HL-60 (cell line): ENCODE measurements at regions not wholly inside any gene's neighbourhood (a gene's known extent, or its start where the extent isn't known, plus 50 kb on each side); places are given as distances from the start of the nearest gene placed in this dataset.

Experiments used
- DNase-seq, 2 experiments: peaks; one replicate each; pipeline ENCODE4 v3.0.0-alpha.2; 2010 to 2020; ENCODE audit warnings: low read depth in 1 of 2, low spot score in 1 of 2
- H3K27ac ChIP-seq: fragments of 250-450 bp; sonication (Bioruptor Pico); replicated peaks from 2 replicates; pipeline ENCODE4 v1.5.1; 2020; ENCODE audit warnings: mild to moderate bottlenecking, moderate library complexity
- H3K27me3 ChIP-seq: fragments of 250-450 bp; sonication (Bioruptor Pico); 2 replicates; pipeline ENCODE4 v1.5.1; 2021; ENCODE audit warnings: mild to moderate bottlenecking, moderate library complexity; ENCODE audit not compliant: insufficient read depth, poor library complexity, severe bottlenecking
- H3K4me3 ChIP-seq: replicated peaks from 2 replicates; pipeline ENCODE4 v1.5.1; 2011; ENCODE audit warnings: mild to moderate bottlenecking, control low read depth, low read length; ENCODE audit not compliant: insufficient read depth
- GABPA ChIP-seq: IDR thresholded peaks from 2 replicates; pipeline ENCODE4 v1.6.1; 2012; ENCODE audit warnings: low read depth
- POLR2AphosphoS5 ChIP-seq: IDR thresholded peaks from 2 replicates; pipeline ENCODE4 v1.6.1; 2012; ENCODE audit warnings: low read depth
- SPI1 ChIP-seq: IDR thresholded peaks from 2 replicates; pipeline ENCODE4 v1.6.1; 2012; ENCODE audit warnings: low read depth, mild to moderate bottlenecking, borderline replicate concordance
- TF ChIP-seq, protein P1 (sequence below): IDR thresholded peaks from 2 replicates; pipeline ENCODE4 v1.6.1; 2012; ENCODE audit warnings: low read depth; ENCODE audit not compliant: insufficient replicate concordance
- TF ChIP-seq, protein P2 (sequence below): IDR thresholded peaks from one replicate; pipeline ENCODE4 v1.5.1; 2011; ENCODE audit warnings: low read length, control low read depth, inconsistent platforms; ENCODE audit not compliant: insufficient read depth

DNA sequence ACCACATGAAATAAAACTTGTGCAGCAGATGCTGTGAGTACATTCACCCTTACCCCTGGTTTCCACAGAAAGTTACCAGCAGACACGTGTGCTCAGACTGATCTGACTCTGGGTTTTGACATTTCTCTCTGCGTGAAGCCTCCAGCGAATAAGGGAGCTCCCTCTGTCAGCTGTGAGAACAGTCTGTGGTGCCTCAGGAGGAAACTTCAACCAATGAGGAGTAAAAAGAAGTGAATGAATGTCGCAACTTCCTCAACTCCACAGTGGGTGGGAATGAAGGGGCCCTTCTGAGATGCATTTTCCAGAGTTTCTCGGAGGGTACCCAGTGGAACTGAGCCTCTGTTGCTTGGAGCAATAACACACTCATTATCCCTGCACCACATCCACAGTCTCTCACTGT lies 743.4 kb downstream of the TNS3 start:
- Histone ChIP-seq H3K27ac (no peak overlapping the region), H3K4me3 (no peak overlapping the region), H3K27me3 (no peaks in the 10 kb centered on the region)
- DNase-seq, result no peak
- TF ChIP-seq GABPA (no peak), POLR2AphosphoS5 (no peak), SPI1 (no peak)
- TF ChIP-seq, protein P1, sequence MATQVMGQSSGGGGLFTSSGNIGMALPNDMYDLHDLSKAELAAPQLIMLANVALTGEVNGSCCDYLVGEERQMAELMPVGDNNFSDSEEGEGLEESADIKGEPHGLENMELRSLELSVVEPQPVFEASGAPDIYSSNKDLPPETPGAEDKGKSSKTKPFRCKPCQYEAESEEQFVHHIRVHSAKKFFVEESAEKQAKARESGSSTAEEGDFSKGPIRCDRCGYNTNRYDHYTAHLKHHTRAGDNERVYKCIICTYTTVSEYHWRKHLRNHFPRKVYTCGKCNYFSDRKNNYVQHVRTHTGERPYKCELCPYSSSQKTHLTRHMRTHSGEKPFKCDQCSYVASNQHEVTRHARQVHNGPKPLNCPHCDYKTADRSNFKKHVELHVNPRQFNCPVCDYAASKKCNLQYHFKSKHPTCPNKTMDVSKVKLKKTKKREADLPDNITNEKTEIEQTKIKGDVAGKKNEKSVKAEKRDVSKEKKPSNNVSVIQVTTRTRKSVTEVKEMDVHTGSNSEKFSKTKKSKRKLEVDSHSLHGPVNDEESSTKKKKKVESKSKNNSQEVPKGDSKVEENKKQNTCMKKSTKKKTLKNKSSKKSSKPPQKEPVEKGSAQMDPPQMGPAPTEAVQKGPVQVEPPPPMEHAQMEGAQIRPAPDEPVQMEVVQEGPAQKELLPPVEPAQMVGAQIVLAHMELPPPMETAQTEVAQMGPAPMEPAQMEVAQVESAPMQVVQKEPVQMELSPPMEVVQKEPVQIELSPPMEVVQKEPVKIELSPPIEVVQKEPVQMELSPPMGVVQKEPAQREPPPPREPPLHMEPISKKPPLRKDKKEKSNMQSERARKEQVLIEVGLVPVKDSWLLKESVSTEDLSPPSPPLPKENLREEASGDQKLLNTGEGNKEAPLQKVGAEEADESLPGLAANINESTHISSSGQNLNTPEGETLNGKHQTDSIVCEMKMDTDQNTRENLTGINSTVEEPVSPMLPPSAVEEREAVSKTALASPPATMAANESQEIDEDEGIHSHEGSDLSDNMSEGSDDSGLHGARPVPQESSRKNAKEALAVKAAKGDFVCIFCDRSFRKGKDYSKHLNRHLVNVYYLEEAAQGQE, result no peak
- TF ChIP-seq, protein P2, sequence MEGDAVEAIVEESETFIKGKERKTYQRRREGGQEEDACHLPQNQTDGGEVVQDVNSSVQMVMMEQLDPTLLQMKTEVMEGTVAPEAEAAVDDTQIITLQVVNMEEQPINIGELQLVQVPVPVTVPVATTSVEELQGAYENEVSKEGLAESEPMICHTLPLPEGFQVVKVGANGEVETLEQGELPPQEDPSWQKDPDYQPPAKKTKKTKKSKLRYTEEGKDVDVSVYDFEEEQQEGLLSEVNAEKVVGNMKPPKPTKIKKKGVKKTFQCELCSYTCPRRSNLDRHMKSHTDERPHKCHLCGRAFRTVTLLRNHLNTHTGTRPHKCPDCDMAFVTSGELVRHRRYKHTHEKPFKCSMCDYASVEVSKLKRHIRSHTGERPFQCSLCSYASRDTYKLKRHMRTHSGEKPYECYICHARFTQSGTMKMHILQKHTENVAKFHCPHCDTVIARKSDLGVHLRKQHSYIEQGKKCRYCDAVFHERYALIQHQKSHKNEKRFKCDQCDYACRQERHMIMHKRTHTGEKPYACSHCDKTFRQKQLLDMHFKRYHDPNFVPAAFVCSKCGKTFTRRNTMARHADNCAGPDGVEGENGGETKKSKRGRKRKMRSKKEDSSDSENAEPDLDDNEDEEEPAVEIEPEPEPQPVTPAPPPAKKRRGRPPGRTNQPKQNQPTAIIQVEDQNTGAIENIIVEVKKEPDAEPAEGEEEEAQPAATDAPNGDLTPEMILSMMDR, result no peak

DNA sequence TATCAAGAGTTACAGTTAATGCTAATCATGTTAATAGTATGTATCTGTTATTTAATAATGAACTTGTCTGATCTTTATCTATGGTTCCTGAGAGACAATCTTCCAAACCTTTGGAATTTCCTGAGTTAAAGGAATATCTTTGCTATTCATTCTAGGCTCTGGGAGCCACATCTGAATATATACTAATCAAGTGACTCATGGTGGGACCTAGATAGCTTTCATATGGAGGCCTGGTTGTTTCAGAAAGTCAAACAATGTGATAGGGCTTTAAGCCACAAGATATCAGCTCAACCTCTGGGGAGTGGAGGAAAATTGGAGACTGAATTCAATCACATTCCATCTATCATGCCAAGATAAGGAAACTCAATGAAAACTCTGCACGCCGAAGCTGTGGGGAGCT lies 746.4 kb downstream of the TNS3 start:
- H3K27ac ChIP-seq, result no peak overlapping the region
- no peak overlapping the region for H3K4me3 ChIP-seq
- no peak for DNase-seq
- TF ChIP-seq SPI1 (no peak), POLR2AphosphoS5 (no peak), GABPA (no peak)
- TF ChIP-seq, protein P1, result no peak
- TF ChIP-seq, protein P2, result no peak
- H3K27me3 ChIP-seq, result no peaks in the 10 kb centered on the region

DNA sequence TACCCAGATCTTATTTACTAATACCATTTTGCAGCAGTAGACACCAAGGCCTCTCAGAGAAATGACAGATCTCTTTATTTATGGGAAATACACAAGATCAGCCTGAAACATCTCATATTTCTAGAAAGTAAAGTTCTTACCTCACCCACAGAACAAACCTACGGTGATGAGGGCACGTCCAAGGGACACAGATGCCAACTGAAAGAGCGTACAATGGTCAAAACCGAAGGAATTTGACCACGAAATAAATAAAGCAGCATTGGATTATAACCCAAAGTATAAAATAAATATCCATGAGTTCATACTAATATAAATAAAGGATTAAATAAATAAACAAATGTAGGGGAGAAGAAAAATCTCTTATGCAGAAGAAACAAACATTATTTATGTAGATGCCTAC lies 747.0 kb downstream of the TNS3 start:
- H3K27ac ChIP-seq, result no peak overlapping the region
- H3K27me3 ChIP-seq, result no peaks in the 10 kb centered on the region
- TF ChIP-seq GABPA, result no peak
- no peak for TF ChIP-seq POLR2AphosphoS5
- TF ChIP-seq, protein P1, result no peak
- DNase-seq, result no peak
- no peak overlapping the region for H3K4me3 ChIP-seq

DNA sequence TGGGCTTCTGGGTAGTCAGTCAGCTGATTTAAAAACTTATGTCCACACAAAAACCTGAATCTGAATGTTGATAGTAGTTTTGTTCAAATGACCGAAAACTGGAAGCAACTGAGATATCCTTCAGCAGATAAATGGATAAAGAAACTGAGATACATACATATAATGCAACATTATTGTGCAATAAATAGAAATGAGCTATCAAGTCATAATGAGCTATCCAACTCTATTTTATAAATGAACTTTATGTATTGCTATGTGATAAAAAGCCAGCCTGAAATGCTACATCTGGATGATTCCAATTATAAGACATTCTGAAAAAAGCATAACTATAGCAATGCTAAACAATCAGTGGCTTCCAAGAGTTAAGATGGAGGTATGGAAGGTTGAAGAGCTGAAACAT lies 748.7 kb downstream of the TNS3 start:
- H3K27me3 ChIP-seq, result no peaks in the 10 kb centered on the region
- H3K4me3 ChIP-seq, result no peak overlapping the region
- no peak for TF ChIP-seq POLR2AphosphoS5
- TF ChIP-seq, protein P2, result no peak
- TF ChIP-seq, protein P1, result no peak
- TF ChIP-seq SPI1, result no peak
- no peak for TF ChIP-seq GABPA
- no peak overlapping the region for H3K27ac ChIP-seq
- no peak for DNase-seq
